ENCODE measurements at regions not wholly inside any gene's neighbourhood (a gene's known extent, or its start where the extent isn't known, plus 50 kb on each side); places are given as distances from the start of the nearest gene placed in this dataset.

DNA sequence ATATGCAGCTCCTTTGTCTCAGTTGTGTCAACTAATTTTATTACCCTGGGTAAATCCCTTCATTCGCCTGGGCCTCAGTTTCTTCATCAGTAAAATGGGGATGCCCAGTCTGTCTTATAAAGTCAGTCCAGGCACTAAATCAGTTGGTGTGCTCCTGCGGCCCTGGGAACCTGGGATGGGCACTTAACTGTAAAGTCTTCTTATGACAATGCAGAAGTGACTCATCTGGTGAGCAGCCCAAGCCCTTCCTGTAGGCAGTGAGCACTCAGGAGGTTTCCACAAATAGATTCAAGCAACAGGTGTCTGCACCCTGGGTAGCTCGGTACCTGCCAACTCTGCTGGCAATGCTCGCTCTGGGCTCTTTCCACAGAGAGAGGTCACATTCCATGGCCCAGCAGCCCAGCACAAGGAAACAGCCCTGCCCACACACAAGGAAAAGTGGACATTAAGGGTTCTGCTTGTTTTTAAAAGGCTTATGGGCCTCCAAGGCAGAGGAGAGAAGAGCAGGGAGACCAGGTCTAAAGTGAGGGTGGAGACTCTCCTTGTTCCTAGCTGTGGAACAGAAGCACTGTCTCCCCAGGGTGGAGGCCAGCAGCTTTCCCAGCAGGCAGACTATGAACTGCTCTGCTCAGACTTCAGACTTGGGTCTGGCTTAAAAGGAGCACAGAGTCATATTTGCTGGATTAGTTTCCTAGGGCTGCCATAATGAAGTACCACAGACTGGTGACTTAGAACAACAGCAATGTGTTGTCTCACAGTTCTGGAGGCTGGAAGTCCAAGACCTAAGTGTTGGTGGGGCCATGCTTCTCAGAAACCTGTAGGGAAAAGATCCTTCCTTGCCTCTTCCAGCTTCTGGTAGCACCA is 89.7 kb upstream of the ADRA1B start:
- H3K79me2 ChIP-seq (ENCODE audit: insufficient read depth, low read length) = no peaks in the 10 kb centered on the region
- no peaks in the 10 kb centered on the region for H3K4me1 ChIP-seq (ENCODE audit: insufficient read depth, low read length)
- H3K27ac ChIP-seq (ENCODE audit: low read length) = no peak overlapping the region
- H4K20me1 ChIP-seq (ENCODE audit: insufficient read depth, low read length) = no peaks in the 10 kb centered on the region
- H3K9me3 ChIP-seq (ENCODE audit: insufficient read depth, low read length, severe bottlenecking) = no peaks in the 10 kb centered on the region
- no peaks in the 10 kb centered on the region for H3K36me3 ChIP-seq (ENCODE audit: insufficient read depth, low read length)
- DNase-seq (no peak), ATAC-seq (ENCODE audit: insufficient read depth, low read depth) (no peak)
- TF ChIP-seq, protein P1, sequence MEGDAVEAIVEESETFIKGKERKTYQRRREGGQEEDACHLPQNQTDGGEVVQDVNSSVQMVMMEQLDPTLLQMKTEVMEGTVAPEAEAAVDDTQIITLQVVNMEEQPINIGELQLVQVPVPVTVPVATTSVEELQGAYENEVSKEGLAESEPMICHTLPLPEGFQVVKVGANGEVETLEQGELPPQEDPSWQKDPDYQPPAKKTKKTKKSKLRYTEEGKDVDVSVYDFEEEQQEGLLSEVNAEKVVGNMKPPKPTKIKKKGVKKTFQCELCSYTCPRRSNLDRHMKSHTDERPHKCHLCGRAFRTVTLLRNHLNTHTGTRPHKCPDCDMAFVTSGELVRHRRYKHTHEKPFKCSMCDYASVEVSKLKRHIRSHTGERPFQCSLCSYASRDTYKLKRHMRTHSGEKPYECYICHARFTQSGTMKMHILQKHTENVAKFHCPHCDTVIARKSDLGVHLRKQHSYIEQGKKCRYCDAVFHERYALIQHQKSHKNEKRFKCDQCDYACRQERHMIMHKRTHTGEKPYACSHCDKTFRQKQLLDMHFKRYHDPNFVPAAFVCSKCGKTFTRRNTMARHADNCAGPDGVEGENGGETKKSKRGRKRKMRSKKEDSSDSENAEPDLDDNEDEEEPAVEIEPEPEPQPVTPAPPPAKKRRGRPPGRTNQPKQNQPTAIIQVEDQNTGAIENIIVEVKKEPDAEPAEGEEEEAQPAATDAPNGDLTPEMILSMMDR (IDR thresholded peaks at IDR 0.05; ENCODE audit: borderline replicate concordance, extremely low read depth, low read length, poor library complexity, severe bottlenecking) = no peak
- TF ChIP-seq EZH2 (IDR thresholded peaks at IDR 0.05; ENCODE audit: borderline replicate concordance, low read depth, low read length, severe bottlenecking) = no peak
- H3K9ac ChIP-seq (ENCODE audit: low read depth, low read length) = no peak overlapping the region
- no peak overlapping the region for H2AFZ ChIP-seq (ENCODE audit: low read depth, low read length)
- no peak overlapping the region for H3K4me3 ChIP-seq (ENCODE audit: low read depth in 1 of 2, low read length in 2 of 2)
- no peaks in the 10 kb centered on the region for H3K27me3 ChIP-seq (ENCODE audit: insufficient read depth, low read length, poor library complexity)
- H3K4me2 ChIP-seq (ENCODE audit: insufficient read depth, low read length) = no peak overlapping the region

GRCh38 chr5:159827861-159828260 is 88.4 kb upstream of the ADRA1B start:
- ATAC-seq (ENCODE audit: insufficient read depth, low read depth) (no peak), DNase-seq (no peak)
- Histone ChIP-seq H4K20me1 (ENCODE audit: insufficient read depth, low read length) (no peaks in the 10 kb centered on the region), H3K36me3 (ENCODE audit: insufficient read depth, low read length) (no peaks in the 10 kb centered on the region), H3K4me3 (ENCODE audit: low read depth in 1 of 2, low read length in 2 of 2) (no peak overlapping the region), H3K9ac (ENCODE audit: low read depth, low read length) (no peak overlapping the region), H2AFZ (ENCODE audit: low read depth, low read length) (no peak overlapping the region), H3K9me3 (ENCODE audit: insufficient read depth, low read length, severe bottlenecking) (no peaks in the 10 kb centered on the region), H3K79me2 (ENCODE audit: insufficient read depth, low read length) (no peaks in the 10 kb centered on the region), H3K4me2 (ENCODE audit: insufficient read depth, low read length) (no peak overlapping the region), H3K4me1 (ENCODE audit: insufficient read depth, low read length) (no peaks in the 10 kb centered on the region), H3K27me3 (ENCODE audit: insufficient read depth, low read length, poor library complexity) (no peaks in the 10 kb centered on the region), H3K27ac (ENCODE audit: low read length) (no peak overlapping the region)
- TF ChIP-seq, protein P1 (IDR thresholded peaks at IDR 0.05; ENCODE audit: borderline replicate concordance, extremely low read depth, low read length, poor library complexity, severe bottlenecking) = no peak
- TF ChIP-seq EZH2 (IDR thresholded peaks at IDR 0.05; ENCODE audit: borderline replicate concordance, low read depth, low read length, severe bottlenecking) = no peak

DNA sequence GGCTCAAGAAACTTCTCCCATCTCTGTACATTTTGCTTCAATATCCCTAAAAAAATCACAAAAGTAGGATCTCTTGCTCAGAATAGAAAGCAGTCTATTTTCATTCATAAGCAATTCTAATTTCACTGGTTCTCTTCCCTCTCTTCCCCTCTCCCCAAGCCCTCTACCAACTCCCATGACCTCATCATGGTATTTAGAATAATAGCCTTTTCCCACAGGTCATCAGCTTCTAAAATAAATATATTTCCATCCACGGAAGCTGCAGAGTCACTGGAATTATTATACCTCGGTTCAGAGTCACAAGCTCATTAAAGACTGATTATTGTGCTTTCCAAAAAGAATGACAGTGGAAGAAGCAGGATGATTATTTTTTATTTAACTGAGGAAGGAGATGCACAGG is 84.2 kb upstream of the ADRA1B start:
- no peak for ATAC-seq (ENCODE audit: insufficient read depth, low read depth)
- Histone ChIP-seq H3K4me3 (ENCODE audit: low read depth in 1 of 2, low read length in 2 of 2) (no peak overlapping the region), H3K9me3 (ENCODE audit: insufficient read depth, low read length, severe bottlenecking) (no peaks in the 10 kb centered on the region), H2AFZ (ENCODE audit: low read depth, low read length) (no peak overlapping the region), H3K4me2 (ENCODE audit: insufficient read depth, low read length) (no peak overlapping the region), H3K9ac (ENCODE audit: low read depth, low read length) (no peak overlapping the region), H3K79me2 (ENCODE audit: insufficient read depth, low read length) (no peaks in the 10 kb centered on the region), H3K36me3 (ENCODE audit: insufficient read depth, low read length) (no peaks in the 10 kb centered on the region), H3K27me3 (ENCODE audit: insufficient read depth, low read length, poor library complexity) (no peaks in the 10 kb centered on the region), H3K27ac (ENCODE audit: low read length) (no peak overlapping the region), H4K20me1 (ENCODE audit: insufficient read depth, low read length) (no peaks in the 10 kb centered on the region), H3K4me1 (ENCODE audit: insufficient read depth, low read length) (no peaks in the 10 kb centered on the region)
- TF ChIP-seq, protein P1 (IDR thresholded peaks at IDR 0.05; ENCODE audit: borderline replicate concordance, extremely low read depth, low read length, poor library complexity, severe bottlenecking) = no peak
- no peak for TF ChIP-seq EZH2 (IDR thresholded peaks at IDR 0.05; ENCODE audit: borderline replicate concordance, low read depth, low read length, severe bottlenecking)
- no peak for DNase-seq
